ENCODE measurements at regions not wholly inside any gene's neighbourhood (a gene's known extent, or its start where the extent isn't known, plus 50 kb on each side); places are given as distances from the start of the nearest gene placed in this dataset.

DNA sequence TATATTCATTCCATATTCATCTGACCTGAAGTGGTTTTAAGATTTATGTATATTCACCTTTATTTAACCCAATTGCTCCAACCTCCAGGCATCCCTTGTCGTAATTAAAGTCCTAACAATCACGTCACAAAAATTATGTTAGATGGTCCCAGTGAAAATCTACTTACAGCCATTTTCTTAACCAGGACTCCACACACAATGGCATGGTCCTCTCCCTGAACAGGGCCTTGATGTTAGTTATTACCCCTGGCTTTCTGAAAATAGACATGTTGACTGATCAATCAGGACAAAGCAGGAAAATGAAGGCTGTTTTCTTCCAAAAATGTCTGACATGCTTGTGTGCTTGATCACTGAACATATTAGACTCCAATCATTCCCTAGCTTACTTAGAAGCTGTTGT lies 542.7 kb upstream of the SLITRK5 start:
- TF ChIP-seq KDM5A (IDR thresholded peaks at IDR 0.05) = no peak
- TF ChIP-seq, protein P1, sequence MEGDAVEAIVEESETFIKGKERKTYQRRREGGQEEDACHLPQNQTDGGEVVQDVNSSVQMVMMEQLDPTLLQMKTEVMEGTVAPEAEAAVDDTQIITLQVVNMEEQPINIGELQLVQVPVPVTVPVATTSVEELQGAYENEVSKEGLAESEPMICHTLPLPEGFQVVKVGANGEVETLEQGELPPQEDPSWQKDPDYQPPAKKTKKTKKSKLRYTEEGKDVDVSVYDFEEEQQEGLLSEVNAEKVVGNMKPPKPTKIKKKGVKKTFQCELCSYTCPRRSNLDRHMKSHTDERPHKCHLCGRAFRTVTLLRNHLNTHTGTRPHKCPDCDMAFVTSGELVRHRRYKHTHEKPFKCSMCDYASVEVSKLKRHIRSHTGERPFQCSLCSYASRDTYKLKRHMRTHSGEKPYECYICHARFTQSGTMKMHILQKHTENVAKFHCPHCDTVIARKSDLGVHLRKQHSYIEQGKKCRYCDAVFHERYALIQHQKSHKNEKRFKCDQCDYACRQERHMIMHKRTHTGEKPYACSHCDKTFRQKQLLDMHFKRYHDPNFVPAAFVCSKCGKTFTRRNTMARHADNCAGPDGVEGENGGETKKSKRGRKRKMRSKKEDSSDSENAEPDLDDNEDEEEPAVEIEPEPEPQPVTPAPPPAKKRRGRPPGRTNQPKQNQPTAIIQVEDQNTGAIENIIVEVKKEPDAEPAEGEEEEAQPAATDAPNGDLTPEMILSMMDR (IDR thresholded peaks at IDR 0.05) = no peak
- no peak for TF ChIP-seq NFE2L2 (conservative IDR thresholded peaks at IDR 0.05; ENCODE audit: low read length)
- TF ChIP-seq HOXA7 (CRISPR knock-in tag; IDR thresholded peaks at IDR 0.05) = no peak
- no peak for TF ChIP-seq MYC (IDR thresholded peaks at IDR 0.05; ENCODE audit: borderline replicate concordance, low read length)
